CD4-positive, alpha-beta memory T cell (primary cell): ENCODE measurements at regions not wholly inside any gene's neighbourhood (a gene's known extent, or its start where the extent isn't known, plus 50 kb on each side); places are given as distances from the start of the nearest gene placed in this dataset.
"Not testable (repeated sequence)": the region's sequence is repeated elsewhere in the genome, so short reads cannot be mapped to it uniquely, and the experiment has no call there.

ENCODE experiments used
- CTCF ChIA-PET: fragments of 350-600 bp; sonication (Branson Sonifier 250); formaldehyde crosslinking; loops from one replicate; lab custom pipeline; 2021; ENCODE audit warnings: inconsistent platforms; ENCODE audit not compliant: partially characterized antibody; lab: Charles Lee
- POLR2A ChIA-PET: fragments of 350-600 bp; sonication (Branson Sonifier 250); formaldehyde crosslinking; loops from one replicate; lab custom pipeline; 2021; ENCODE audit not compliant: partially characterized antibody; lab: Charles Lee
- DNase-seq, 5 donors: peaks; one replicate each; pipeline versions ENCODE4 v3.0.0 to v3.0.0-alpha.2; 2020 to 2022; ENCODE audit warnings: mixed read lengths in 1 of 5
- H3K27ac ChIP-seq: one replicate; pipeline ENCODE4 v1.7.0; 2013; ENCODE audit warnings: low read depth, low read length
- H3K27me3 ChIP-seq: 2 replicates; pipeline ENCODE4 v1.7.0; 2013; ENCODE audit warnings: mild to moderate bottlenecking, low read length, moderate library complexity; ENCODE audit not compliant: insufficient read depth
- H3K36me3 ChIP-seq: 2 replicates; pipeline ENCODE4 v1.7.0; 2013; ENCODE audit warnings: mild to moderate bottlenecking, low read length, moderate library complexity; ENCODE audit not compliant: insufficient read depth
- H3K4me1 ChIP-seq: 2 replicates; pipeline ENCODE4 v1.7.0; 2013; ENCODE audit warnings: mild to moderate bottlenecking, low read length, moderate library complexity; ENCODE audit not compliant: insufficient read depth
- H3K4me3 ChIP-seq, 2 donors: one replicate each; pipeline ENCODE4 v1.7.0; 2013; ENCODE audit warnings: low read length in 2 of 2, mild to moderate bottlenecking in 1 of 2
- H3K9me3 ChIP-seq, 2 donors: one replicate each; pipeline ENCODE4 v1.7.0; 2013; ENCODE audit warnings: low read length in 2 of 2, control low read depth in 1 of 2; ENCODE audit not compliant: control insufficient read depth in 1 of 2
- H3K27ac Mint-ChIP-seq, 7 donors: one replicate each; pipeline ENCODE4 v1.8.0; 2020 to 2021; ENCODE audit warnings: mixed read lengths in 7 of 7, mild to moderate bottlenecking in 6 of 7, inconsistent platforms in 3 of 7, moderate library complexity in 3 of 7
- H3K27me3 Mint-ChIP-seq, 2 donors: one replicate each; pipeline ENCODE4 v1.8.0; 2020 to 2021; ENCODE audit warnings: mixed read lengths in 2 of 2
- H3K36me3 Mint-ChIP-seq, 2 donors: one replicate each; pipeline ENCODE4 v1.8.0; 2020 to 2021; ENCODE audit warnings: mixed read lengths in 2 of 2, inconsistent platforms in 1 of 2, mild to moderate bottlenecking in 1 of 2
- H3K4me1 Mint-ChIP-seq, 4 donors: one replicate each; pipeline ENCODE4 v1.8.0; 2020 to 2021; ENCODE audit warnings: mixed read lengths in 4 of 4, mild to moderate bottlenecking in 1 of 4
- H3K4me3 Mint-ChIP-seq, 8 donors: one replicate each; pipeline ENCODE4 v1.8.0; 2020 to 2021; ENCODE audit warnings: mixed read lengths in 8 of 8, mild to moderate bottlenecking in 7 of 8, moderate library complexity in 6 of 8, inconsistent platforms in 3 of 8
- H3K9me3 Mint-ChIP-seq, 8 donors: one replicate each; pipeline ENCODE4 v1.8.0; 2020 to 2021; ENCODE audit warnings: mixed read lengths in 8 of 8, mild to moderate bottlenecking in 5 of 8, inconsistent platforms in 3 of 8, moderate library complexity in 1 of 8
- intact Hi-C: fragments of 100-400 bp; cut with micrococcal nuclease; formaldehyde crosslinking; loops from one replicate; pipeline ENCODE4 v1.15.1; 2023

- H3K4me1 Mint-ChIP-seq: no peaks in the 10 kb centered on the region
- POLR2A ChIA-PET: no interaction called here
These were observed 1309.8 kb upstream of the NRXN1 start for GRCh38 chr2:52341732-52342131.

DNA sequence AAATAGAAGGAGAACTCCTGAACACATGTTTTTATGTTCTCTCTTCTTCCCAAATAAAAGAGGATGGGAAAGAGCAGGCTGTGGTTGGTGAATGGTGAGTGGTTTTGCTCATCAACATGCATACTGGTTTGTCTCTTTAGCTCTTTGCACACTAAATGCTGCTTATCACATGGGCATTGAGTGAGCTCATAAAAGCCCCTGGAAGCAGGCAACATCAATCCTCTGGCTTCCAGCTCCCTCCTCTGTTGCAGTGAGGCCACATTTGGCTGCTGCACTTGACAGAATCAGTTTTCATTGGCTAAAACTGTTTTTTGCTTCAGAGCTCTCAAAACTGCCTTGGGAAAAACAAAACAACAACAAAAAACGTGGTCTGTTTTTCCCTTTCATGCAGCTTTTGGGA is 1308.2 kb upstream of the NRXN1 start:
- H3K4me1 ChIP-seq: no peaks in the 10 kb centered on the region
- no peak for DNase-seq
- ChIA-PET CTCF (no interaction called here), POLR2A (no interaction called here)
- H3K4me3 Mint-ChIP-seq: no peak overlapping the region
- intact Hi-C loops: no loop called here
- H3K36me3 Mint-ChIP-seq: no peaks in the 10 kb centered on the region
- no peaks in the 10 kb centered on the region for H3K27me3 Mint-ChIP-seq
- no peaks in the 10 kb centered on the region for H3K27me3 ChIP-seq
- H3K4me3 ChIP-seq: no peak overlapping the region
- no peaks in the 10 kb centered on the region for H3K9me3 ChIP-seq
- no peak overlapping the region for H3K27ac ChIP-seq
- H3K9me3 Mint-ChIP-seq: peaks cover 0 to 5% (median under 1%) of the 10 kb centered on the region in 8 donors
- no peaks in the 10 kb centered on the region for H3K36me3 ChIP-seq
- H3K4me1 Mint-ChIP-seq: no peaks in the 10 kb centered on the region
- no peak overlapping the region for H3K27ac Mint-ChIP-seq

More at GRCh38 chr2:52341732-52342131, 1309.8 kb upstream of the NRXN1 start:
- Histone ChIP-seq H3K4me3 (no peak overlapping the region), H3K27me3 (no peaks in the 10 kb centered on the region), H3K4me1 (no peaks in the 10 kb centered on the region), H3K27ac (no peak overlapping the region), H3K36me3 (no peaks in the 10 kb centered on the region), H3K9me3 (no peaks in the 10 kb centered on the region)
- CTCF ChIA-PET: no interaction called here
- intact Hi-C loops: no loop called here
- no peak overlapping the region for H3K27ac Mint-ChIP-seq
- DNase-seq: no peak
- H3K27me3 Mint-ChIP-seq: no peaks in the 10 kb centered on the region
- H3K4me3 Mint-ChIP-seq: no peak overlapping the region
- peaks cover 0 to 5% (median 2%) of the 10 kb centered on the region in 8 donors for H3K9me3 Mint-ChIP-seq
- no peaks in the 10 kb centered on the region for H3K36me3 Mint-ChIP-seq

- H3K27me3 Mint-ChIP-seq, H3K4me3 ChIP-seq, H3K36me3 ChIP-seq, intact Hi-C loops, H3K4me3 Mint-ChIP-seq, H3K9me3 ChIP-seq, CTCF ChIA-PET, H3K27me3 ChIP-seq, H3K4me1 ChIP-seq, DNase-seq, H3K27ac Mint-ChIP-seq, H3K36me3 Mint-ChIP-seq, H3K9me3 Mint-ChIP-seq, POLR2A ChIA-PET, H3K27ac ChIP-seq, H3K4me1 Mint-ChIP-seq: not testable (repeated sequence)
These were observed 1305.9 kb upstream of the NRXN1 start for GRCh38 chr2:52337786-52338185.

DNA sequence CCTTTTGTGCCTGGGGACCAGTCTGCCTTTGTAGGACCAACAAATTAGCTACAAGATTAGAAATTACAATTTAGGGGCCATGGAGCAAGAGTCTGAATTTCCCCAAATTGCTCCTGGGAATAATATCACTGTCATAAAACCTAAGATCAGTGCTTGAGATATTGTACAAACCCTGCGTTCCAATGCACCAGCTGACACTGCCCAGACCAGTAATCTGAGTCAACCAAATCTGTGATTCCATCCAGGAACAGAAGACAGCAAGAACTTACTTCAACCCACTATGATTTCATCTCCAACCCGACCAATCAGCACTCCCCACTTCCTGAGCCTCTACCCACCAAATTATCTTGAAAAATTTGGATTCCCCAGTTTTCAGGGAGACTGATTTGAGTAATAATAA is 1305.0 kb upstream of the NRXN1 start:
- H3K27me3 Mint-ChIP-seq: no peaks in the 10 kb centered on the region
- intact Hi-C loops: no loop called here
- H3K4me3 ChIP-seq: no peak overlapping the region
- peaks cover 0 to 3% (median 0%) of the 10 kb centered on the region in 8 donors for H3K9me3 Mint-ChIP-seq
- POLR2A ChIA-PET: no interaction called here
- H3K4me1 ChIP-seq: no peaks in the 10 kb centered on the region
- CTCF ChIA-PET: no interaction called here
- no peak overlapping the region for H3K27ac ChIP-seq
- H3K36me3 Mint-ChIP-seq: no peaks in the 10 kb centered on the region
- H3K36me3 ChIP-seq: no peaks in the 10 kb centered on the region
- no peak for DNase-seq
- no peak overlapping the region for H3K27ac Mint-ChIP-seq
- no peaks in the 10 kb centered on the region for H3K9me3 ChIP-seq
- no peaks in the 10 kb centered on the region for H3K4me1 Mint-ChIP-seq
- no peak overlapping the region for H3K4me3 Mint-ChIP-seq
- no peaks in the 10 kb centered on the region for H3K27me3 ChIP-seq

- no peak overlapping the region for H3K27ac ChIP-seq
- H3K27ac Mint-ChIP-seq: no peak overlapping the region
These were observed 1303.8 kb upstream of the NRXN1 start for GRCh38 chr2:52335727-52336126.

DNA sequence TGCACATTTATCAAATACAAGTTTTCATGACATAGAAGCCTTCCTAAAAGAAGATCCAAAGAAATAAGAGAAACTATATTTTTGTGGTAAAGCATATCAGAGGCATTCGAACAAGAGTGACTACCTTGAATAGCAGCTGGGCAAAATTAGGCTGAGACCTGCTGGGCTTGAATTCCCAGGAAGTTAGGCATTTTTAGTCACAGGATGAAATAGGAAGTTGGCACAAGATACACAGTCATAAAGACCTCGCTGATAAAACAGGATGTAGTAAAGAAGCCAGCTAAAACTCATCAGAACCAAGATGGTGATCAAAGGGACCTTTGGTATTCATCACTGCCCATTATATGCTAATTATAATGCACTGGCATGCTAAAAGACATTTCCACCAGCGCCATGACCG is 1302.3 kb upstream of the NRXN1 start:
- intact Hi-C loops: no loop called here
- H3K9me3 Mint-ChIP-seq: peaks cover 0 to 5% (median 2%) of the 10 kb centered on the region in 8 donors

More at GRCh38 chr2:52335727-52336126, 1303.8 kb upstream of the NRXN1 start:
- no peak for DNase-seq
- peaks cover 0 to 5% (median 0%) of the 10 kb centered on the region in 8 donors for H3K9me3 Mint-ChIP-seq
- Histone ChIP-seq H3K27me3 (no peaks in the 10 kb centered on the region), H3K36me3 (no peaks in the 10 kb centered on the region), H3K4me1 (no peaks in the 10 kb centered on the region), H3K9me3 (no peaks in the 10 kb centered on the region), H3K4me3 (no peak overlapping the region)
- no peak overlapping the region for H3K4me3 Mint-ChIP-seq
- no peaks in the 10 kb centered on the region for H3K36me3 Mint-ChIP-seq
- H3K27me3 Mint-ChIP-seq: no peaks in the 10 kb centered on the region
- POLR2A ChIA-PET: no interaction called here
- CTCF ChIA-PET: no interaction called here
- intact Hi-C loops: no loop called here
- no peaks in the 10 kb centered on the region for H3K4me1 Mint-ChIP-seq

GRCh38 chr2:52327641-52328040 is 1295.7 kb upstream of the NRXN1 start:
- H3K9me3 Mint-ChIP-seq: peaks cover 0 to 33% (median 14%) of the 10 kb centered on the region in 8 donors
- H3K4me1 Mint-ChIP-seq: no peaks in the 10 kb centered on the region
- no peaks in the 10 kb centered on the region for H3K27me3 ChIP-seq
- no peak overlapping the region for H3K4me3 ChIP-seq
- H3K27ac Mint-ChIP-seq: no peak overlapping the region
- no peaks in the 10 kb centered on the region for H3K36me3 Mint-ChIP-seq
- no peaks in the 10 kb centered on the region for H3K4me1 ChIP-seq
- intact Hi-C loops: no loop called here
- no peaks in the 10 kb centered on the region for H3K27me3 Mint-ChIP-seq
- CTCF ChIA-PET: no interaction called here
- POLR2A ChIA-PET: no interaction called here
- H3K4me3 Mint-ChIP-seq: no peak overlapping the region
- no peak overlapping the region for H3K27ac ChIP-seq
- DNase-seq: no peak
- no peaks in the 10 kb centered on the region for H3K36me3 ChIP-seq
- no peaks in the 10 kb centered on the region for H3K9me3 ChIP-seq

More for the DNA sequence above, 1302.3 kb upstream of the NRXN1 start:
- ChIA-PET POLR2A (no interaction called here), CTCF (no interaction called here)
- H3K36me3 ChIP-seq: no peaks in the 10 kb centered on the region
- H3K4me1 Mint-ChIP-seq: no peaks in the 10 kb centered on the region
- no peaks in the 10 kb centered on the region for H3K27me3 ChIP-seq
- no peaks in the 10 kb centered on the region for H3K36me3 Mint-ChIP-seq
- H3K4me1 ChIP-seq: no peaks in the 10 kb centered on the region
- H3K27ac ChIP-seq: no peak overlapping the region
- no peak for DNase-seq
- H3K4me3 Mint-ChIP-seq: no peak overlapping the region
- H3K27ac Mint-ChIP-seq: no peak overlapping the region
- no peaks in the 10 kb centered on the region for H3K9me3 ChIP-seq
- H3K27me3 Mint-ChIP-seq: no peaks in the 10 kb centered on the region
- no peak overlapping the region for H3K4me3 ChIP-seq

DNA sequence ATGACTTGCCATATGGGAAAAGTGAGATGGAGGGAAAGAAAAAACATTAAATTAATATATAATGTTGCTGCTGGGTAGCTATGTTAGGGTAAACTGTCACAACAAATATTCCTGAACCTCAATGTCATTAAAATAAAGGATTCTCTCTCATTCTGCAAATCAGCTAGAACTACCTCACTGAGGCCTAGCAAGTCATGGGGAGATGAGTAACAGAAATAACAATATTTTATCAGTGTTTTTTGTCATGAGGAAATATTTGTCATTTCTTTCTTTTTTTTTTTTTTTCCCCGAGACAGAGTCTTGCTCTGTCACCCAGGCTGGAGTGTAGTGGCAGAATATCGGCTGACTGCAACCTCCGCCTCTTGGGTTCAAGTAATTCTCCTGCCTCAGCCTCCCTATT is 1282.3 kb upstream of the NRXN1 start:
- no peak overlapping the region for H3K4me3 Mint-ChIP-seq
- Histone ChIP-seq H3K4me1 (no peaks in the 10 kb centered on the region), H3K4me3 (no peak overlapping the region), H3K27me3 (no peaks in the 10 kb centered on the region), H3K36me3 (no peaks in the 10 kb centered on the region), H3K27ac (no peak overlapping the region), H3K9me3 (no peaks in the 10 kb centered on the region)
- no peaks in the 10 kb centered on the region for H3K27me3 Mint-ChIP-seq
- intact Hi-C loops: no loop called here
- H3K4me1 Mint-ChIP-seq: no peaks in the 10 kb centered on the region
- peaks cover 0 to 7% (median 3%) of the 10 kb centered on the region in 8 donors for H3K9me3 Mint-ChIP-seq
- CTCF ChIA-PET: no interaction called here
- POLR2A ChIA-PET: no interaction called here
- DNase-seq: no peak
- no peak overlapping the region for H3K27ac Mint-ChIP-seq
- no peaks in the 10 kb centered on the region for H3K36me3 Mint-ChIP-seq
